Upper lobe of left lung (tissue), 4 donors: ENCODE measurements at regions not wholly inside any gene's neighbourhood (a gene's known extent, or its start where the extent isn't known, plus 50 kb on each side); places are given as distances from the start of the nearest gene placed in this dataset.

Experiments
- POLR2A ChIP-seq, 4 donors: fragments of 450-650 bp; IDR thresholded peaks; one replicate each; pipeline ENCODE4 v1.5.1; 2016 to 2017; ENCODE audit warnings: antibody characterized with exemption in 4 of 4, mild to moderate bottlenecking in 2 of 4
- TF ChIP-seq, protein P1 (sequence below), 6 experiments: fragments of 450-650 bp in 4 of 6; fragments of 200-600 bp in 2 of 6; sonication (generic) in 2 of 6; IDR thresholded peaks; one replicate each; pipeline ENCODE4 v1.5.1; 2016 to 2019; ENCODE audit warnings: antibody characterized with exemption in 6 of 6

DNA sequence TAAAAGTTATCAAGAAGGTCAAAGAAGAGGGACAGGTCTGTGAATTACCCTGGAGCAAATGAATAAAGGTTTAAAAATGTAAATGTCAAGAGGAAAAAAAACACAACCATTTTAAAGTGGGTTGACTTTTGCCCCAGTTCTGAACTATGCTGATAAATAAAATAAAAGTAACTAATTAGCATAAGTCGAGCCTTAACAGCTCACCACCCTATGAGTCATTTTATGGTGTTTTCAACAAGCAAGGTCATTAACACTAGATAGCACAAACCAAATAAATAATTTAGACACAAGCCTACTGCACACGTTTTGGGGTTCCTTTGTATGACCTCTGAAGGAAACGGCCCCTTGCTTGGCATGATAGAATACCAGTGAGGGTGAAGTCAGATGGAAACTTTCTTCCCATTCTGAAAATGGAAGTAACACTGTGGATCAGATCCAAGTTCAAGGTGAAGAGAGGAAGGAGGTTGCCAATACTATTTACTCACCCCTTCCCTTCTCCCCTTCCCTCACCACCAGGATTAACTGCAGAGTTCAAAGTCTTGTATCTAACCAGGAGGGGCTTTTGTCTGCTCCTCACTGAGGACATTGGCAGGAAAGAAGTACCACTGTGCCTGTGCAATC, 380.0 kb upstream of the ACVR2A start:
- TF ChIP-seq POLR2A (IDR thresholded peaks at IDR 0.05), result no peak
- TF ChIP-seq, protein P1, sequence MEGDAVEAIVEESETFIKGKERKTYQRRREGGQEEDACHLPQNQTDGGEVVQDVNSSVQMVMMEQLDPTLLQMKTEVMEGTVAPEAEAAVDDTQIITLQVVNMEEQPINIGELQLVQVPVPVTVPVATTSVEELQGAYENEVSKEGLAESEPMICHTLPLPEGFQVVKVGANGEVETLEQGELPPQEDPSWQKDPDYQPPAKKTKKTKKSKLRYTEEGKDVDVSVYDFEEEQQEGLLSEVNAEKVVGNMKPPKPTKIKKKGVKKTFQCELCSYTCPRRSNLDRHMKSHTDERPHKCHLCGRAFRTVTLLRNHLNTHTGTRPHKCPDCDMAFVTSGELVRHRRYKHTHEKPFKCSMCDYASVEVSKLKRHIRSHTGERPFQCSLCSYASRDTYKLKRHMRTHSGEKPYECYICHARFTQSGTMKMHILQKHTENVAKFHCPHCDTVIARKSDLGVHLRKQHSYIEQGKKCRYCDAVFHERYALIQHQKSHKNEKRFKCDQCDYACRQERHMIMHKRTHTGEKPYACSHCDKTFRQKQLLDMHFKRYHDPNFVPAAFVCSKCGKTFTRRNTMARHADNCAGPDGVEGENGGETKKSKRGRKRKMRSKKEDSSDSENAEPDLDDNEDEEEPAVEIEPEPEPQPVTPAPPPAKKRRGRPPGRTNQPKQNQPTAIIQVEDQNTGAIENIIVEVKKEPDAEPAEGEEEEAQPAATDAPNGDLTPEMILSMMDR (IDR thresholded peaks at IDR 0.05), result no peak
